Panc1 (cell line): ENCODE measurements at regions not wholly inside any gene's neighbourhood (a gene's known extent, or its start where the extent isn't known, plus 50 kb on each side); places are given as distances from the start of the nearest gene placed in this dataset.

ENCODE experiments used
- POLR2AphosphoS5 ChIP-seq: IDR thresholded peaks from 2 replicates; pipeline ENCODE4 v1.6.1; 2012; ENCODE audit warnings: mild to moderate bottlenecking, low read depth, low read length, moderate library complexity
- SIN3A ChIP-seq: IDR thresholded peaks from 2 replicates; pipeline ENCODE4 v1.6.1; 2012; ENCODE audit warnings: low read depth, mild to moderate bottlenecking, low read length, moderate library complexity, borderline replicate concordance; ENCODE audit not compliant: insufficient read depth
- TCF7L2 ChIP-seq: IDR thresholded peaks from 2 replicates; pipeline ENCODE4 v1.6.1; 2011; ENCODE audit warnings: mild to moderate bottlenecking, low read depth, low read length, inconsistent platforms
- TF ChIP-seq, protein P1 (sequence below): fragments of 450-650 bp; IDR thresholded peaks from 2 replicates; pipeline ENCODE4 v1.5.1; 2017; ENCODE audit warnings: mild to moderate bottlenecking
- TF ChIP-seq, protein P2 (sequence below), 2 experiments: IDR thresholded peaks; 2 replicates each; pipeline ENCODE4 v1.6.1; 2011 to 2012; ENCODE audit warnings: low read depth in 2 of 2, control low read depth in 1 of 2, low read length in 1 of 2, mild to moderate bottlenecking in 1 of 2, moderate library complexity in 1 of 2; ENCODE audit not compliant: insufficient read depth in 1 of 2

DNA sequence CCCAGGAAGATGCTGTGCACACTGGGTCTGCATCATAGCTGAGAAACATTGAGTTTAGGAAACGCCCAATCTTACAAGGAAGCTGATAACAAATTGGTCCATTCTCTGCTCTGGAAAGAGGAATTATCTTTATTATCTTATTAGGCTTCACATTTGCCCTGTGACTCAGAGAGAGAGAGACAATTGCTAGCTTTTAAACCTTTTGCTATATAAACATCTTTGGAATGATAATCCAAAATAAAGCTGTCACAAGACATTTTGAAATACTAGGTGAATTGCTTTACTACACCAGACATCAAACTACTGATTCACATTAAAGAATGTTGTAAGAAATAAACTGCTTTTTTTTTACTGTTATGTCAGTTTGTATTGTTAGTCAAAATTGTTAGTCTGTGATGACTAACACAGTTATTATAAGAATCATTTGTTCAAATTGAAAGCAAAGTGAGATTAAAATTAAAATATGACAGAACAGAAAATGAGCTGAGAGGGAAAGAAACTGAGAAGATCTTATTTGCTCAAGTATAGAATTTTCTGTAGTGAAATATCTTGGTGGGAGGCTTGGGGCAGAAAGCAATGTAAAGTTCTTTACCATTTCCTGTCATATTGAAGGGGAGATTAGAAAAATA lies 765.4 kb upstream of the PCDH10 start:
- TF ChIP-seq, protein P1, sequence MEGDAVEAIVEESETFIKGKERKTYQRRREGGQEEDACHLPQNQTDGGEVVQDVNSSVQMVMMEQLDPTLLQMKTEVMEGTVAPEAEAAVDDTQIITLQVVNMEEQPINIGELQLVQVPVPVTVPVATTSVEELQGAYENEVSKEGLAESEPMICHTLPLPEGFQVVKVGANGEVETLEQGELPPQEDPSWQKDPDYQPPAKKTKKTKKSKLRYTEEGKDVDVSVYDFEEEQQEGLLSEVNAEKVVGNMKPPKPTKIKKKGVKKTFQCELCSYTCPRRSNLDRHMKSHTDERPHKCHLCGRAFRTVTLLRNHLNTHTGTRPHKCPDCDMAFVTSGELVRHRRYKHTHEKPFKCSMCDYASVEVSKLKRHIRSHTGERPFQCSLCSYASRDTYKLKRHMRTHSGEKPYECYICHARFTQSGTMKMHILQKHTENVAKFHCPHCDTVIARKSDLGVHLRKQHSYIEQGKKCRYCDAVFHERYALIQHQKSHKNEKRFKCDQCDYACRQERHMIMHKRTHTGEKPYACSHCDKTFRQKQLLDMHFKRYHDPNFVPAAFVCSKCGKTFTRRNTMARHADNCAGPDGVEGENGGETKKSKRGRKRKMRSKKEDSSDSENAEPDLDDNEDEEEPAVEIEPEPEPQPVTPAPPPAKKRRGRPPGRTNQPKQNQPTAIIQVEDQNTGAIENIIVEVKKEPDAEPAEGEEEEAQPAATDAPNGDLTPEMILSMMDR, result no peak
- no peak for TF ChIP-seq POLR2AphosphoS5
- TF ChIP-seq SIN3A, result no peak
- TF ChIP-seq, protein P2, sequence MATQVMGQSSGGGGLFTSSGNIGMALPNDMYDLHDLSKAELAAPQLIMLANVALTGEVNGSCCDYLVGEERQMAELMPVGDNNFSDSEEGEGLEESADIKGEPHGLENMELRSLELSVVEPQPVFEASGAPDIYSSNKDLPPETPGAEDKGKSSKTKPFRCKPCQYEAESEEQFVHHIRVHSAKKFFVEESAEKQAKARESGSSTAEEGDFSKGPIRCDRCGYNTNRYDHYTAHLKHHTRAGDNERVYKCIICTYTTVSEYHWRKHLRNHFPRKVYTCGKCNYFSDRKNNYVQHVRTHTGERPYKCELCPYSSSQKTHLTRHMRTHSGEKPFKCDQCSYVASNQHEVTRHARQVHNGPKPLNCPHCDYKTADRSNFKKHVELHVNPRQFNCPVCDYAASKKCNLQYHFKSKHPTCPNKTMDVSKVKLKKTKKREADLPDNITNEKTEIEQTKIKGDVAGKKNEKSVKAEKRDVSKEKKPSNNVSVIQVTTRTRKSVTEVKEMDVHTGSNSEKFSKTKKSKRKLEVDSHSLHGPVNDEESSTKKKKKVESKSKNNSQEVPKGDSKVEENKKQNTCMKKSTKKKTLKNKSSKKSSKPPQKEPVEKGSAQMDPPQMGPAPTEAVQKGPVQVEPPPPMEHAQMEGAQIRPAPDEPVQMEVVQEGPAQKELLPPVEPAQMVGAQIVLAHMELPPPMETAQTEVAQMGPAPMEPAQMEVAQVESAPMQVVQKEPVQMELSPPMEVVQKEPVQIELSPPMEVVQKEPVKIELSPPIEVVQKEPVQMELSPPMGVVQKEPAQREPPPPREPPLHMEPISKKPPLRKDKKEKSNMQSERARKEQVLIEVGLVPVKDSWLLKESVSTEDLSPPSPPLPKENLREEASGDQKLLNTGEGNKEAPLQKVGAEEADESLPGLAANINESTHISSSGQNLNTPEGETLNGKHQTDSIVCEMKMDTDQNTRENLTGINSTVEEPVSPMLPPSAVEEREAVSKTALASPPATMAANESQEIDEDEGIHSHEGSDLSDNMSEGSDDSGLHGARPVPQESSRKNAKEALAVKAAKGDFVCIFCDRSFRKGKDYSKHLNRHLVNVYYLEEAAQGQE (IDR thresholded peaks at IDR 0.05; ENCODE audit: insufficient read depth in 1 of 2, low read depth in 2 of 2, low read length in 1 of 2), result no peak
- TF ChIP-seq TCF7L2, result no peak
